Thyroid gland (tissue), 4 donors: ENCODE measurements at regions not wholly inside any gene's neighbourhood (a gene's known extent, or its start where the extent isn't known, plus 50 kb on each side); places are given as distances from the start of the nearest gene placed in this dataset.

ENCODE experiments used
- DNase-seq, 2 donors: peaks; one replicate each; pipeline ENCODE4 v3.0.0-alpha.2; 2019
- H3K27ac ChIP-seq, 3 donors: fragments of 200-600 bp; sonication (generic); 1 replicate in 2 of 3; 2 replicates in 1 of 3; pipeline ENCODE4 v1.5.1; 2016 to 2019; ENCODE audit warnings: mild to moderate bottlenecking in 1 of 3, moderate library complexity in 1 of 3
- H3K27me3 ChIP-seq: fragments of 200-600 bp; sonication (generic); one replicate; pipeline ENCODE4 v1.5.1; 2019
- H3K36me3 ChIP-seq, 2 donors: fragments of 200-600 bp; sonication (generic); one replicate each; pipeline ENCODE4 v1.5.1; 2016 to 2019
- H3K4me1 ChIP-seq, 2 donors: fragments of 200-600 bp; sonication (generic); one replicate each; pipeline ENCODE4 v1.5.1; 2017 to 2019
- H3K4me3 ChIP-seq, 3 donors: fragments of 200-600 bp; sonication (generic); replicated peaks in 1 of 3; 1 replicate in 2 of 3; 2 replicates in 1 of 3; pipeline ENCODE4 v1.5.1; 2016; ENCODE audit warnings: mild to moderate bottlenecking in 1 of 3
- H3K9me3 ChIP-seq: fragments of 200-600 bp; sonication (generic); one replicate; pipeline ENCODE4 v1.5.1; 2017
- POLR2A ChIP-seq, 2 donors: fragments of 450-650 bp; IDR thresholded peaks; one replicate each; pipeline ENCODE4 v1.6.1; 2017; ENCODE audit warnings: antibody characterized with exemption in 2 of 2, mild to moderate bottlenecking in 2 of 2, moderate library complexity in 1 of 2
- WGBS, 2 donors: methylation state at CpG; one replicate each; pipeline ENCODE4 v1.1.5; 2017; 5-methylcytosine and 5-hydroxymethylcytosine counted together
- intact Hi-C: fragments of 100-400 bp; cut with DNase I; formaldehyde crosslinking; loops from one replicate; pipeline ENCODE4 v1.15.1; 2023
- TF ChIP-seq, protein P1 (sequence below), 6 experiments: fragments of 200-600 bp in 3 of 6; fragments of 450-650 bp in 3 of 6; sonication (generic) in 3 of 6; IDR thresholded peaks; one replicate each; pipeline ENCODE4 v1.5.1; 2016 to 2019; ENCODE audit warnings: antibody characterized with exemption in 6 of 6, mild to moderate bottlenecking in 2 of 6, inconsistent platforms in 1 of 6, moderate library complexity in 1 of 6

DNA sequence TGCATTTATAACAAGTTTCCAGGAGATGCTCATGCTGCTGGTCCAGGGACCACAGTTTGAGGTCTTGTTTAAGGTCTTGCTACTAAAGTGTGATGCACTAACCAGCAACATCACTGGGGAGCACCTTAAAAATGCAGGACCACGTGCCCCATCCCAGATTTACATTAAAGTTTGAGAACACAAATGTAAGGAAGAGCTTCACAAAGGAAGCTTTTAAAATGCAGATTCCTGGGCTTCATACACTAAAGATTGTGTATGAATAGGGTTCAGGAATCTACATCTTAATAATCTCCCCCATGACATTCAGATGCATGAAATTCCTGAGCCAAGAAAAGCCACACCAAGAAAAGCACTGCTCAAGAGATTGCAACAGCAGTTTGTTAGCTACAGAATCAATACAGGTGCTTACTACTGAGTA is 235.3 kb upstream of the TANK start:
- Histone ChIP-seq H3K27me3 (no peaks in the 10 kb centered on the region), H3K9me3 (no peaks in the 10 kb centered on the region), H3K27ac (no peak overlapping the region), H3K36me3 (no peaks in the 10 kb centered on the region), H3K4me1 (peaks cover 0 to 7% of the 10 kb centered on the region in 2 donors), H3K4me3 (no peak overlapping the region)
- intact Hi-C loops, result no loop called here
- 79 to 81% methylated on average over 1 of the region's 1 CpG for WGBS, 2 donors
- TF ChIP-seq POLR2A (IDR thresholded peaks at IDR 0.05), result no peak
- TF ChIP-seq, protein P1, sequence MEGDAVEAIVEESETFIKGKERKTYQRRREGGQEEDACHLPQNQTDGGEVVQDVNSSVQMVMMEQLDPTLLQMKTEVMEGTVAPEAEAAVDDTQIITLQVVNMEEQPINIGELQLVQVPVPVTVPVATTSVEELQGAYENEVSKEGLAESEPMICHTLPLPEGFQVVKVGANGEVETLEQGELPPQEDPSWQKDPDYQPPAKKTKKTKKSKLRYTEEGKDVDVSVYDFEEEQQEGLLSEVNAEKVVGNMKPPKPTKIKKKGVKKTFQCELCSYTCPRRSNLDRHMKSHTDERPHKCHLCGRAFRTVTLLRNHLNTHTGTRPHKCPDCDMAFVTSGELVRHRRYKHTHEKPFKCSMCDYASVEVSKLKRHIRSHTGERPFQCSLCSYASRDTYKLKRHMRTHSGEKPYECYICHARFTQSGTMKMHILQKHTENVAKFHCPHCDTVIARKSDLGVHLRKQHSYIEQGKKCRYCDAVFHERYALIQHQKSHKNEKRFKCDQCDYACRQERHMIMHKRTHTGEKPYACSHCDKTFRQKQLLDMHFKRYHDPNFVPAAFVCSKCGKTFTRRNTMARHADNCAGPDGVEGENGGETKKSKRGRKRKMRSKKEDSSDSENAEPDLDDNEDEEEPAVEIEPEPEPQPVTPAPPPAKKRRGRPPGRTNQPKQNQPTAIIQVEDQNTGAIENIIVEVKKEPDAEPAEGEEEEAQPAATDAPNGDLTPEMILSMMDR (IDR thresholded peaks at IDR 0.05), result no peak
- DNase-seq, result no peak

DNA sequence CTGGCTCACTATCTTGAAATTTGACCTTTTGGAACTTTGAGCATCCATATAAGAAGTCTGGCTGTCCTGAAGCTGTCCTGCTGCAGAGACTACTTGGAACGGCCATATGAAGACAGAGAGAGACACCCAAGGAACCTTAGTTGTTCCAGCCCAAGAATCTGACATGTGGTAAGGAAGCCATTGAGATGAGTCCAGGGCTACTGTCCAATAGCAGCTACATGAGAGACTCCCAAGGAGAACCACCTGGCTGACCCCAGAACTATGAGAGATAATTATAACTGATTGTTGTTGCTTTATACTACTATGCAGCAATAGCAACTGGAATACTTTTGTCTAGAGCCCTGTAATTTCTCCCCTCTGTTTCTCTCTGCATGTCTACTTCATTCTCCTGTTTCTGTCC is 234.3 kb upstream of the TANK start:
- DNase-seq, result no peak
- Histone ChIP-seq H3K27ac (no peak overlapping the region), H3K36me3 (no peaks in the 10 kb centered on the region), H3K4me1 (no peaks in the 10 kb centered on the region), H3K27me3 (no peaks in the 10 kb centered on the region), H3K9me3 (no peaks in the 10 kb centered on the region), H3K4me3 (no peak overlapping the region)
- TF ChIP-seq, protein P1 (IDR thresholded peaks at IDR 0.05), result no peak
- no peak for TF ChIP-seq POLR2A (IDR thresholded peaks at IDR 0.05)
- intact Hi-C loops, result no loop called here
- WGBS, 2 donors, result 94 to 100% methylated on average over 1 of the region's 1 CpG

DNA sequence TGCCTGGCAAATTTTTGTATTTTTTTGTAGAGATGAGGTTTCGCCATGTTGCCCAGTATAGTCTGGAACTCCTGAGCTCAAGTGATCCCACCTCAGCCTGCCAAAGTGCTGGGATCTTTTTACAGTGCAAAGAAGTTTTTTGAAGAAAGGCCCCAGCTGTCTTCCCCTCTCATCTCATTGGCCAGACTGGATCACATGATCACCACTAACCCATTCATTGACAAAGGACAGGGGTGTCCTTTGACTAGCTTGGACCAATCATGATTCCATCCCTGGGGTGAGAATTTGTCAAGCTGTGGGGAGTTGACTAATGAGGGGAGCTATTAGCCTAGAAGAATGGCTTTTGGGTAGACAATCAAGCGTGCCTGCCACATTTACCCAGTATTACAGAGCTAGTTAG is 232.9 kb upstream of the TANK start:
- Histone ChIP-seq H3K27me3 (no peaks in the 10 kb centered on the region), H3K36me3 (no peaks in the 10 kb centered on the region), H3K9me3 (no peaks in the 10 kb centered on the region), H3K4me1 (no peaks in the 10 kb centered on the region), H3K27ac (no peak overlapping the region), H3K4me3 (no peak overlapping the region)
- intact Hi-C loops, result no loop called here
- TF ChIP-seq, protein P1 (IDR thresholded peaks at IDR 0.05), result no peak
- TF ChIP-seq POLR2A (IDR thresholded peaks at IDR 0.05), result no peak
- WGBS, 2 donors, result 50% methylated on average over 2 of the region's 2 CpGs
- DNase-seq, result no peak

DNA sequence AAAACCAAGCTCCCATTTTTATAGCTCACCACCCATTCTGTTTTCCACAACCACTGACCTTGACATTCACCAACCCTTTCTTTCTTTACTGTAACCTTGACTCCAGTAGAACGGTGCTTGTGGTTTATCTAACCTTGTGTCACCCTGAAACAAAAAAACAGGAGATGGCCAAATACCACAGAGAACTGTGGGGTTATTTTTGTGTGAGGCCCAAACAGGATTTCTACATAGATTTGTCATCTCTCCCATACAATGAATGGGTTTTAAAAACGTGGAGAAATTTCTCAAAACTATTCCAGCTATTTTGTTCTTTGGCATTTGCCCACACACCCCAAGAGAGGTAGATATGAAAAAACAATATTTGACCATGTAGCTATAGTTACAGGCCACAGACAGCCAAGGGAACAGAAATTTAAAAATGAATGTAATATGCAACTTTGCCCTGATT is 231.3 kb upstream of the TANK start:
- Histone ChIP-seq H3K9me3 (no peaks in the 10 kb centered on the region), H3K27ac (no peak overlapping the region), H3K27me3 (no peaks in the 10 kb centered on the region), H3K4me1 (no peaks in the 10 kb centered on the region), H3K36me3 (no peaks in the 10 kb centered on the region), H3K4me3 (no peak overlapping the region)
- intact Hi-C loops, result no loop called here
- no peak for TF ChIP-seq POLR2A (IDR thresholded peaks at IDR 0.05)
- TF ChIP-seq, protein P1 (IDR thresholded peaks at IDR 0.05), result no peak
- DNase-seq, result no peak
- 51 to 67% methylated on average over 2 of the region's 2 CpGs for WGBS, 2 donors

DNA sequence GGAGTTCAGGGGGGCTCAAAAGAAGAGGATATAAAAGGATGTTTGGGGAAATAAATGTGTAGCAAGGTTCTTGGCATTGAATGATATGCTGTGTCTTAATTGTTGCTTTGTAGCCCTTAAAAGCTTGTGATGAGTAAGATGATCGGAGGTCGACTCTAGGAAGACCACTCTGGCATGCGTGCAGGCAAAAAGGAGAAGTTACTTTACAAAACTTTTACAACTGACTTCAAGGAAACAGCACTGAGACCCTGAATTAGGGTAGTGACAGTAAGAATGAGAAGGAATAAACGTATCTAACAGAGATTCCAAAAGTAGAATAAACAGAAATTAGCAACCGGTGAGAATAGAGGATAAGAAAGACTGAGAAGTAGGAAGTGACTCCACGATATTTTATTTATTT is 228.7 kb upstream of the TANK start:
- TF ChIP-seq, protein P1 (IDR thresholded peaks at IDR 0.05), result no peak
- TF ChIP-seq POLR2A (IDR thresholded peaks at IDR 0.05), result no peak
- intact Hi-C loops, result no loop called here
- no peak for DNase-seq
- H3K36me3 ChIP-seq, result no peaks in the 10 kb centered on the region
- no peak overlapping the region for H3K4me3 ChIP-seq
- no peaks in the 10 kb centered on the region for H3K9me3 ChIP-seq
- H3K4me1 ChIP-seq, result no peaks in the 10 kb centered on the region
- 83 to 85% methylated on average over 6 of the region's 6 CpGs for WGBS, 2 donors
- H3K27me3 ChIP-seq, result no peaks in the 10 kb centered on the region
- no peak overlapping the region for H3K27ac ChIP-seq
